Epithelial cell of prostate (primary cell): ENCODE measurements at regions not wholly inside any gene's neighbourhood (a gene's known extent, or its start where the extent isn't known, plus 50 kb on each side); places are given as distances from the start of the nearest gene placed in this dataset.

ENCODE experiments used
- DNase-seq: peaks from one replicate; pipeline ENCODE4 v3.0.0-alpha.2; 2011; ENCODE audit warnings: low read depth, low spot score
- H3K27ac ChIP-seq: fragments of 450-650 bp; 2 replicates; pipeline ENCODE4 v1.5.1; 2017; ENCODE audit warnings: mild to moderate bottlenecking

DNA sequence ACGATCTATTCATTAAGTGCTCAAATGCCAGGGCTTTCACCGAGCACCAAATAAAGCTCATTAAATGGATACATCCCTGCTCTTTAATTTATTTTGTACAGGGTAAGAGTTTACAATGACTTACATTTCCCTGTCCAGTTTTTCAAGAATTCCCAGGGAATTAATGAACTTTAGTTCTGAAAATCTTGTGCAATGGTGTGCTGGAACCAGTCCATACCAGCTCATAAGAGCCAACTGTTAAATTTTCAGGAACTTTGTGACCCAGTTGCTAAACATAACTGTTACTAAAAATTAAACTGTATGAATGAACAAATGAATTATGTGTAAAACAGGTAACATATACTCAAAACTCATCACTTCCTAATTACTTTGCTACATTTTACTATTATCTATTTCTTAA is 191.7 kb upstream of the RASGEF1B start:
- no peak overlapping the region for H3K27ac ChIP-seq
- no peak for DNase-seq

DNA sequence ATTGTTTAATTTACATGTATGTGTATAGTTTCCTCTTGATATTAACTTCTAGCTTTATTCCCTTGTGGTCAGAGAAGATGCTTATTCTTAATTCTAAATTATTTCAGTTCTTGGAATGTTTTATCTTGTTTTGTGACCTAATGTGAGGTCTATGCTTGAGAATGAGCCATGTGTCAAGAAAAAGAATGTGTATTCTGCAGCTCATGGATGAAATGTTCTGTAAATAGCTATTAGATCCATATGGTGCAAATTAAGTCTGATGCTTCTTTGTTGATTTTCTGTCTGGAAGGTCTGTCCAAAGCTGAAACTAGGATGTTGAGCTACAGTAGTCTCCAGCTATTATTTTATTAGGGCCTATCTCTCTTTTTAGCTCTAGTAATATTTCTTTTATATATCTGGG is 187.3 kb upstream of the RASGEF1B start:
- DNase-seq, result no peak
- no peak overlapping the region for H3K27ac ChIP-seq

DNA sequence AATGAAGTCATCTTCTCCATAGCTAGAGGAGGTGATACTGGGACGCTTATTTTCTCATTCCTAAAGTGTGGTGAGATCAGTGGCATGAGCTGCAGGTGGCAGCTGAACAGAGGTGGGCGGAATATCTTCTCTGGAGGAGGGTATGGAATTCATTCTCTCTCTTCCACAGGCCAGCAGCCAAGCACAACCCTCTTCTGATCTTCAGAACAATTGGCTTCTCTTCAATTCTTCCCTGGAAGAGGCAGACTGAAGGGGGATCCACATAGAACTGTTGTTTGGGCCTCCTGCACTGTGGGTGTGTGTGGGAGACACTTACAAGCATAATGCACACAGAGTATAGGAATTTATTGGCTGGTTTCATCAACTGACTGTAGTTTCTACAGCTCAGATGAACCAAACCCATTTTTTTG is 180.4 kb upstream of the RASGEF1B start:
- DNase-seq, result no peak
- H3K27ac ChIP-seq, result peak overlapping the region; percentile 51

DNA sequence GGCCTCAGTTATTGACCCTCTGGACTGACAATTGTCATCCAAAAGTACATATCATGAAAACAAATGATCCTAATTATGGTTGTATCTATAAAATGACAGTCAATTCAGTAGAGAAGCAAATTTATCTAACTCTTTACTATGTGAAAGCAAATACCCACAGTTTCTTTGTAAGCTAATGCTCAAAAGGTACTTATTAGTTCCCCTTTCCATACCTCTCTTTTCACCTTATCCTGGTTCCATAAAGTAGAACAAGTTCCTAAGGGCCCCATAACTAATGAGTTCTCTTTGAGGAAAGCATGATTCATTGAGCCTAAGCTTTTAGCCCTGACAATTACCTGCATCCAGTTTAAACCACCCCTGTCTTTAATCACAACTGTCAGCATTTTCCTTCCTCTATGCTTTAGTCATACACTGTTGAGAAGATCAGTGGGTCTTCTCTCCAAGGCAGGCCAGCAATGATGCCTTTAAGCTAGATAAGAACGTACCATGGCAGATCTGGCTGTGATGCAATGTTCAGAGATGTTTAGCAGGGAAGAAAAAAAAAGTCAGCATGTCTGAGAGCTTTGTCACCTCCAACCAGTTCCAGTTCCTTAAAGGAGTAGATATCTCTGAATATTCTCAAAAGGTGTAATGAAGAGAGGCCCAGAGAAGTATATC is 179.7 kb upstream of the RASGEF1B start:
- peak; percentile 55 for DNase-seq
- peak overlapping the region; percentile 51 for H3K27ac ChIP-seq

DNA sequence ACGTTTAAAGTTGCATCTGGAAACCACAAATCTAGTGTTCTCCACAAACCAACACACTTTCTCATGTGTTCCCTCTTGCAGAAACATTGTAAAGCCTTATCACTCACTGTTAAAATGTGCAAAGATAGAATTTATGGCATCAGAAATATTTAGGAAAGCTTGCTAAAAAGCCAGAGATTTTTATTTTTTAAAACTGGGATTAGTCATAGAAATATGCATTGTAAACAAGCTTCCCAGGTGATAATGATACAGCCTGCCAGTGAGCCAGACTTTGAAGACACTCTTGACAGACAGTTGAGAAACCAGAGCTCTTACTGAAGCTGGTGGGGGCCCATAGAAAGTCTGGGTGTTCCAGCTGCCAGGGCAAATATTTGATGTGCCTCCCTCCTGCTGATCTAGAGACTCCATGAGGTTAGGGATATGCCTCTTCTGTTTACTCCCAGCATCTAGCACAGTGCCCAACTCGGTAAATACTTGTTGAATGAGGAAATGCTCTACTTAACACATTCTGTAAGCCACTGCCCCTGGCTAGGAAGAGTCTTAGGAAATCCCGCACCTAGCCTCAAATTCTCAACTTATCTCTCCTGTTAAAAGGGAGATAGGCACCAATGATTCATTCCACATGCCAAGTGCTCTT is 179.0 kb upstream of the RASGEF1B start:
- peak overlapping the region; percentile 51 for H3K27ac ChIP-seq
- DNase-seq, result no peak

DNA sequence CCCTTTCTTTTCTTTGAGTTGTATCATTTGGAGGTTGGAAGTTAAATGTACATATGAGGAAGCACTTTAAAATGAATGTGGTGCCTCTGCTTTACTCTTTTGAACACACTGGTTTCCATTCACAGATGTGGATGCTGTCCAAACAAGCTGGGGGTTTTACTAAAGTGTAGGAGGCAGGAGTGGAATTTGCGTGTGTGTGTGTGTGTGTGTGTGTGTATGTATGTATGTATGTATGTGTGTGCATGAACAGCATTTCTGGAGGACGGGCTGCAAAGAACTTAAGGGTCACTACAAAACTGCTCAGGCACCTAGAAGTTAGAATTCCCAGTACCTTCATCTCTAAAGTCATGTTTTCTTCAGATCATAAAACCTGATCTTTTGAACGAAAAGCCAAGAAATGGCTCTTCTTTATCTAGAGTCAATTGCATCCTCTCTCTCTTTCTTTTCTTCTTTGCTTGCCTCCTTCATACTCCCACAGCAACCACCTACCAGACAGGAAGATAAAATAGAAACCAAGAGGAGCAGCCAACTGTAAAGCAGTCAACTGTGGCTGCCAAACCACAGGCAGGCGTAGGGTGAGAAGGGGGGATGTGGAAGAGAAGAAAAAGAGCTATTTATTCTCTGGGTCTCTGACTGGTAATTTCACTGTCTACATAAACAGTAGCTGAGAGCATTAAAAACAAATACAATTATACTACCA is 177.0 kb upstream of the RASGEF1B start:
- H3K27ac ChIP-seq, result no peak overlapping the region
- no peak for DNase-seq

DNA sequence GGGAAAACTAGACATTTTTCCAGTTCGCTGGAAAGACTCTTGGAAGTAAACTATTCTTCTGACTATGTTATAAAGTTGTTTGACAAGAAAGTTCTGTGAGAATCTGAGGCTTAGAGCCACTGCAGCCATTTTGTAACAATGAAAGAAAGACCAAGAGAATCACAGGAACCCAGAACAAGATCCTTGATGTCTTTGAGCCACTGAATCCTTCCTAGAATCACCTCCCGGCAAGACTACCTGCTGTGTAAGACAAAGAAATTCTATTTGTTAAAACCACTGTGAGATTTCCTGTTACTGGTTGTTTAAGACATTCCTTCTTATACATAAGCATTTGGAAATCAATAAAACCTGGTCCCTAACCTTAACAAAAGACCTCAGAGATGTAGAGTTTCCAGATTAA is 175.7 kb upstream of the RASGEF1B start:
- no peak for DNase-seq
- H3K27ac ChIP-seq, result no peak overlapping the region

DNA sequence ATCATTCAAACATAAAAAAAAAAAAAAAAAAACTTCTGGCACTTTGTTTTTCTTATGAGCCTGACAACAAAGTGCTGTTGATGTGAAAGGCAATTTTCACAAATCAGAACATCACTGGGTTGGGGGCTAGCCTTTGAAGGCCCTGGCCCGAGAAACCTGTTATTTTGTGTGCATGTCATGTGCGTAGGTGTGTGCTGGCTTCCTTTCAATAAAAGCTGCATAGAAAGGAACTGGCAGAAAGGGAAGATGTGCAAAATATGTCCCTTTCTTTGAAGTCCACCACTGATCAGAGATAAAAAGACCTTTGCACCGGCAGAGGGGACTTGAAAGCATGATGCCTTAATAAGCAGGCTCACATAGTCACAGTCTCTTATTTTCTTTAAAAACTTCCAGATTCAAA is 170.8 kb upstream of the RASGEF1B start:
- DNase-seq, result no peak
- H3K27ac ChIP-seq, result no peak overlapping the region

DNA sequence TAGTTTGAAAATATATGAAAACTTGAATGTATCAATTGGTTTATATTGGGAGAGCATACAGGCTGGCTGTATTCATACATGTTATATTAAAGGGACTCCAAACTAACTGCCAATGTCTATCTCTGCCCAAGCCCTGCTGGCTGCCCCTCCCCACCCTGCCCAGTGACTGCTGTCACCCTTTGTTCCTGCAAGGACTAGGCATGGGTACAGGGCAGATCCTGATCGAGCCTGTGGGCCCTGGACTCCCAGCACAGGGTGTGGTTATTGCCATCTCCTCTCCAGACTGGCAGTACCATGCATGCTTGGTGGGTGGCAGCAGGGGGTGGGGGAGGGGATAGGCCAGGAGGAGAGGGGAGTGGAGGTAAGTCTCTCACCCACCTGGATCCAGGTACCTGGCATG is 167.5 kb upstream of the RASGEF1B start:
- no peak for DNase-seq
- H3K27ac ChIP-seq, result no peak overlapping the region

DNA sequence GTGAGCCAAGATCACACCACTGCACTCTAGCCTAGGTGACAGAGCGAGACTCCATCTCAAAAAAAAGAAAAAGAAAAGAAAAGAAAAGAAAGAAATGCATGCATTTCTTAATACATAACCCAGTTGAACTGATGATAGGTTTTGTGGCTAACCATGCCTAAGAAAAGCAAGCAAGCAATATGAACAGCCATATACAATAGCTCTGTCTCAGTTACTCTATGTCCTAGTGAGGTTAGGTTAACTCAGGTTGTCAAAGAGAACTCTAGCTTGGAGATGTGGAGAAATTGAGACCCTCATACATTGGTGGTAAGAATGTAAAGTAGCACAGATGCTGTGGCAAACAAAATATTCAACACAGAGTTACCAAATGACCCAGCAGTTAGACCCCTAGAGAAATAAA is 167.0 kb upstream of the RASGEF1B start:
- H3K27ac ChIP-seq, result no peak overlapping the region
- DNase-seq, result no peak

DNA sequence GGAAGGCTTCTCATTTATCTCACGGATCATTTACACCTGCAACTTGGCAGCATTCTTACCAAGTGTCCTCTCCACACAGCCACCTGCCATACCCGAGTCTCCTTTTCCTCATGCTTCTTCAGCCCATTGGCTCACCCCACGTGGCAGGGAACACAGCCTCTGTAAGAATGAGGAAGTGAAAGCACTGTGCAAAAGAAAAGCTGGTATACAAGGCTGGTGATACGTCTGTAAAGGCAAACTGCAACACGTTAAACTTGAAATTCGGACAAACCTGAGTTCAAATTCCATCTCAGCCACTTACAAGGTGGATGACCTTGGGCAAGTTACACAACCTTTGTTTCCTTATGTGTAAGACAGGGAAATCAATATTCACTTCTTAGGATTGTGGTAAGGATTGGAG is 164.0 kb upstream of the RASGEF1B start:
- peak overlapping the region; percentile 99 for H3K27ac ChIP-seq
- DNase-seq, result peak; percentile 69

DNA sequence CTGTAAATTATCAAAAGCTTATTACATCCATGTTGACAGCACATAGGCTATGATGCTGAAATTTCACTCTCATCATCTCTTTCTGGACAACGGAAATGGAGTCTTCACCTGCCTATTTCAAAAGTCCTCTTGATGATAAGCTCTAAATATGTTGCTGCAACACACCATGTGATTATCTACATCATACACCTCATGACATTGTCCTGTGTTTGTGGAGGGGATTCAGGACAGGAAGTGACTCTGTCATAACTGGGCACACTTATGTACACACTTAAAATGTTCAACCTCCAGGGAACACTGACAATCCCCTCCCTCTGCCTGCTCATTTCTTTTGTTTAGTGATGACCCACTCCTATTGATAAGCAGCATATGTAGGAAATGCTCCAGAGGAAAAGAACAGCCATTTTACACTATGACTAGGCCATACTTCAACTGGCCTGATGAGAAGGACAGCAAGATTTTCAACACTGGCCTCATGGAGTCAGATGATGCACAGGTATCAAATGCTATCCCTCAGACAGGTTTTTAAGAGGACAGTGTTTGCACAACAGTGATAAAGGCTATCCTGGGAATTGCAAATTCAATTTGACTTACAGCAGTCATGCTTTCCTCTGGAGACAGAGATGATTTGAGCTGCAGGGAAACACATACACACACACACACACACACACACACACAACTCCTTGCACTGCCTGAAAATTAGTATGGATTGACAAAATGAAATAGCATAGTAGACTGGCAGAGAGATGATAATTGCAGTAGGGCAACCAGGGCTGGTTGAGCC is 163.3 kb upstream of the RASGEF1B start:
- no peak for DNase-seq
- peak overlapping the region; percentile 99 for H3K27ac ChIP-seq

DNA sequence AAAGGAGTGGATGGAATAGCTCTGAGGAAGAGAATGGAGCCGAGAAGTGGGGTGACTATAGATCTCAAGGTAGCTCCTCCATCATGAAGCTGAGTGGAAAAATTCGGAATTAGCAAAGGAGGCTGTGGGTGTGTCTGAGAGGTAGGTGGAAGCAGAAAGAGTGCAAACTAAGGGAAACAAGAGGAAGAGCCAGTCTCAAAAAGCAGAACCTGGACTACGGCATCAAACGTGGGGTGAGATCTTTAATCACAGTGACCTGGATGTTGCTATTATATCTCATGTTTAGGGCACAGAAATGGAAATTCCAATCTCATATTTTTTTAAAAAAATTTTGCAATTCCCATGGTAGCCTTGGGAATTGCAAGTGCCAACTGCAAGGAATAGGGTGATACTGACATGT is 162.5 kb upstream of the RASGEF1B start:
- H3K27ac ChIP-seq, result peak overlapping the region; percentile 99
- no peak for DNase-seq

DNA sequence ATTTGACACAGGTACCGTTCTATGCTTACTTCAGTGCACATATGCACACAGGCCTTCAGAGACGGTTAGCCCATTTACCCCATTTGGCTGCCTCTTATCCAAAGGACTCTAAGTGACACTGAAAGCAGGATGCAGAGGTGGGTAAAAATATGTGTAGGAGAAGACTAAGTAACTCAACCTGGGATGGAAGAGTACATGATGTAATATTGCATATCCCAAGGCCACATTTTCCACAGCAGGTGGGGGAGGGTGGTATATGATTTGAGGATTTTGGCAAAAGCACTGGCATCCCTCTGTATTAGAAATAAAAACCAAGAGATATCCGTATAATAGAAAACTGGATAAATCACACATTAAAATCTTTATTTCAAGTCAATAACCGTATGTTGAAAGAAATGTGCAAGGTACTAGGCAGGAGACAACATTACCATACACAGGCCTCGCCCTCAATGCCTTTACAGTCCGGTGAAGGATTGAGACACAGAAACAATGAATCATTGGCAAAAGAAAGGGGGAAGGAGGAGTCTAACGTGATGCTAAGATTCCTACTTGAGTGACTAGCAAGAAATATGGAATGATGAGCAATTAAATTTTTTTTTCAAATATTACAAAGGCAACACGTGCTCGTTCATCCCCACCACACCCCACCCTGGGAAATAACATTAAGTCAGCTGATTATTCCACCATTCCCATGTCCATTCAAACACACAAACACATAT is 161.0 kb upstream of the RASGEF1B start:
- peak; percentile 97 for DNase-seq
- H3K27ac ChIP-seq, result peak overlapping the region; percentile 99

DNA sequence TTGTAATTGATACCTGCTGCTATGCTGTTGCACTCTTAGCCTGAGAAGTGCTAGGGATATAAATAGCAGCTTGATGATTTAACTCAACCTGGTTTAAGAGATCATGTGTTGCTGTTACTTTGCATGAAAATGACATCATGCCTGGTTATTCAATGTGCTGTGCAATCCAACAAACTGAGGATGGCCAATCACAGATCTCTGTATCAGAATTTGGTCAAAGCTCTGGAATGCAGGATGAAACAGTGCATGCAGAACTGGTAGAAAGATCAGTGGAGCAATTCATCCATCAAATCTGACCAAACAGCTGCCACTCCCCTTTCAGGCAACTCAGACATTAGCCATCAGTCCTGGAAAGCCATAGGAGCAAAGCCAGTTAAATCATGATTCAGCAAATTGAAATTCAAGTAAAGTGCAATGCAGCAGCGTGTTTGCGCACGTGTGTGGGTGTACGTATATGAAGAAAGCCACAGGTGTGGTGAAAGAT is 160.3 kb upstream of the RASGEF1B start:
- DNase-seq, result peak; percentile 100
- peak overlapping the region; percentile 99 for H3K27ac ChIP-seq

DNA sequence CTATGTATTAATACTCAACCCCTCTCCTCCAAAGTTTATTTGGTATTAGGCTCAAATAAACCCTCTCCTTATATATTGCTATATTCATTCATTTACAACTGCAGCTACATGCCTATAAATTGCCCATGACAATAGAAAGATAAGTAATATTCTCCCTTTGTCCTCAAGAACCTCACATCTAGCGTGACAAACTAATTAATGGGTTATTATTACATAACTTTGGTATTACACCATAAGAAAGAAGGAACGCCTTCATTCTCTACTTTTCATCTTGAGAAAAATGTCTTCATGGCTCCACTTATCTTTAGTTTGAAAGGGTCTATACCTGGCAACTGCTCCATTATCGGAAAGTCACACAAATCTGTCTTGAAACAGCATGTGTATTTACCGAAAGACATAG is 157.7 kb upstream of the RASGEF1B start:
- no peak for DNase-seq
- no peak overlapping the region for H3K27ac ChIP-seq

DNA sequence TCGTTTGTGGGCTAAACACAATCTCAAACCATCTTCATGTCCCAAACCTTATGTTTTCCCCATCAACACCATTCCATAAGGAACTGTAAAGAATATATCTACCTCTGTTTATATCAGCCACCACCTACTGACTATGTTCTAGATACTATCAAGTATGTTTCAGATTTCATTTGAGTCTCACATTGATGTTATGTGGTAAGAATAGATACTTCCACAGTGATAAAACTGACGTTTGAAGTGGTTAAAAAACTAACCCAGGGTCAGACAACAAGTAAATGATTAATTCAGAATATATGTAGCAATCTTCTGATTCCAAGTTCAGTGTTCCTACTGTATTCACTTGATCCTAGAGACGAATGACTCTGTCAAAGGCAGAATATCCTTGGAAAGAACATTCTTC is 156.8 kb upstream of the RASGEF1B start:
- DNase-seq, result no peak
- no peak overlapping the region for H3K27ac ChIP-seq

DNA sequence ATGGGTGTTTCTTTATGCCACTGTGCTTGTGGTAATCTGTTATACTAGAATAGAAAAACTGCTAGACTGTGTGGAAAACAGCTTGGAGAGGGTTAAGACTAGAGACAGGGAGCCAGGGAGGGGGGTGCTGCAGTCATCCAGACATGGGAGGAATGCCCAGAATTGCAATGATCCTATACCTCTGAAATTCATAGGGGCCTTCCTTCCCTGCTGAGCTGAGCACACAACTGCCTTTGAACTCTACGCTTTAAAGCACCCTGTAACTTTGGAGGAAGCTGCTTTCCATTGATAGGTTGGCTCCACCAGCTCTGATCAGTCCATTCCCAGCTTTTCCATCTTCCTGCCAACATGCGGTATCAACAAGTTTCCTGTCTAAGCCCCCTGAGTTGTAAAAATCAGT is 155.9 kb upstream of the RASGEF1B start:
- H3K27ac ChIP-seq, result no peak overlapping the region
- no peak for DNase-seq

DNA sequence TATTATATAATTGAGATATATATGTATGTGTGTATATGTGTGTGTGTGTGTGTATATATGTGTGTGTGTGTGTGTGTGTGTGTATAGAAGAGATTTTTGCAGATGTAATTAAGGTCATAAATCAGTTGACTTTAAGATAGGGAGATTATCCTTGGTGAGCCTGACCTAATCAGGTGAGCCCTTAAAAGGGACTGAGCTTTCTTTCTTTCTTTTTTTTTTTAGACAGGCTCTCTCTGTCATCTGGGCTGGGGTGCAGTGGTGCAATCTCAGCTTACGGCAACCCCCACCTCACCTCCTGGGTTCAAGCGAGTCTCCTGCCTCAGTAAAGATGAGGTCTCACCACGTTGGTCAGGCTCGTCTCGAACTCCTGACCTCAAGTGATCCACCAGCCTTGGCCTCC is 155.1 kb upstream of the RASGEF1B start:
- DNase-seq, result no peak
- no peak overlapping the region for H3K27ac ChIP-seq
